GM12872 (cell line): ENCODE measurements at regions not wholly inside any gene's neighbourhood (a gene's known extent, or its start where the extent isn't known, plus 50 kb on each side); places are given as distances from the start of the nearest gene placed in this dataset.

Experiments used
- TF ChIP-seq, protein P1 (sequence below): IDR thresholded peaks from 3 replicates; pipeline ENCODE4 v1.5.1; 2011; ENCODE audit warnings: low read depth, mild to moderate bottlenecking, low read length, moderate library complexity; ENCODE audit not compliant: insufficient read depth

DNA sequence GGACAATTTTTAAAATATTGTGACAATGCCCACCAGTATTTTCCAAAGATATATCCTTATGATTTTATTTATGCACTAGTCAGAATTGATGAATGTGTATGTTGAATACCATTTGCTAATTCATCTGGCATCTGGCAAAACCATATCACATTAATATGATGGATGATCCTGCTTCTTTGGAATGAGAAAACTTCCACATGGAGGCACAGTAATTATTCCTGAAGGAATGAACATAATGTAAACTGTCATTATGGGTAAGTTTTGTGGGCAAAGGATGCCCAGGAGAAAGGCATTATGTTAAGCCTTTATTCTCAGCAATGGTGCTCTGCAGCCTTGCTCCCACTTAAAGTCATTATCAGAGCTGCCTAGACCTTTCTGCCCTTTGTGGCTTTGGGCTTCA, 113.0 kb upstream of the MME start:
- TF ChIP-seq, protein P1, sequence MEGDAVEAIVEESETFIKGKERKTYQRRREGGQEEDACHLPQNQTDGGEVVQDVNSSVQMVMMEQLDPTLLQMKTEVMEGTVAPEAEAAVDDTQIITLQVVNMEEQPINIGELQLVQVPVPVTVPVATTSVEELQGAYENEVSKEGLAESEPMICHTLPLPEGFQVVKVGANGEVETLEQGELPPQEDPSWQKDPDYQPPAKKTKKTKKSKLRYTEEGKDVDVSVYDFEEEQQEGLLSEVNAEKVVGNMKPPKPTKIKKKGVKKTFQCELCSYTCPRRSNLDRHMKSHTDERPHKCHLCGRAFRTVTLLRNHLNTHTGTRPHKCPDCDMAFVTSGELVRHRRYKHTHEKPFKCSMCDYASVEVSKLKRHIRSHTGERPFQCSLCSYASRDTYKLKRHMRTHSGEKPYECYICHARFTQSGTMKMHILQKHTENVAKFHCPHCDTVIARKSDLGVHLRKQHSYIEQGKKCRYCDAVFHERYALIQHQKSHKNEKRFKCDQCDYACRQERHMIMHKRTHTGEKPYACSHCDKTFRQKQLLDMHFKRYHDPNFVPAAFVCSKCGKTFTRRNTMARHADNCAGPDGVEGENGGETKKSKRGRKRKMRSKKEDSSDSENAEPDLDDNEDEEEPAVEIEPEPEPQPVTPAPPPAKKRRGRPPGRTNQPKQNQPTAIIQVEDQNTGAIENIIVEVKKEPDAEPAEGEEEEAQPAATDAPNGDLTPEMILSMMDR = no peak

DNA sequence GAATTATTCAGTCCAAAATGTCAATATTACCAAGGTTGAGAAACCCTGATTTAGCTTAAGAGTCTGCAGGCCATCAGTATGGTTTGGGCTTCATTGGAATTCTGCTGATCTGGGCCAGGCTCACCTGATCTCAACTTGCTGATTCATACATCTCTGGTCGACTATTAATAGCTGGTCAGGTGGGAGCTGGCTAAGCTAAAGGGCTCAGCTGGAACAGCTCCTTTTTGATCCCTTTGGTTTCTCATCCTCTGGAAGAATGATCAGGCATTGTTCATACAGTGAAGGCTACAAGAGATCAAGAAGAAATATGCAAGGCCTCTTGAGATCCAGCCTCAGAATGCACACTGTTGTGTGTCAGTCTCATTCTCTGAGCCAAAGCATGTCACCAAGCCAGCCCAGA, 123.3 kb upstream of the MME start:
- TF ChIP-seq, protein P1 = no peak

DNA sequence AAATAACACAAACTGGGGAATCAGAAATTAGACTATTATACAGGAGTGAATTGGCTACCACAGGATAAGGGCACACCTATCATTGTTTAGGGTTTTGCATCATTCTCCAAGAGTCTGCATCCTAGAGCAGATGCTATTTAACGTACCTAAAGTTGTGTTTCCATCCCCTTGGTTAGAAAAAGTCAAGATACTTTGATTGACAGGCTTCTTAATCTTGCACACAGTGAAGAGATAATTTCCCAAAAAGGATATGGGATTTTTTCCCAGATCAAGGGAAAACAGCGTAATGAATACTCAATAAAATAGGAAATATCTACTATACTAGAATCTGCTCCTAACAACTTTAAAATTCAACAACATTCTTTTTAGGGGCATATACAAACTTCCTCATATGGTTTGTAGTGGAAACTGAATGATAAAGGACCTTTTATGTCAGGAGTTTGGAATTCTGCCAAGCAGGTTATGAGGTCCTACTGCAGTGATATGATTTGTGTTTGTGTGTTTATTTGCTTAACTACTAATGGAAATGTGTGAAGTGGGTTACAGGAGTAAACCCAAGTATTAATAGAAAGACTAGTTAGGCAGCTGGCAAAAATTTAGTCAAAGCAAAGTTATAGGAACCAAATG, 124.1 kb upstream of the MME start:
- TF ChIP-seq, protein P1 = no peak

DNA sequence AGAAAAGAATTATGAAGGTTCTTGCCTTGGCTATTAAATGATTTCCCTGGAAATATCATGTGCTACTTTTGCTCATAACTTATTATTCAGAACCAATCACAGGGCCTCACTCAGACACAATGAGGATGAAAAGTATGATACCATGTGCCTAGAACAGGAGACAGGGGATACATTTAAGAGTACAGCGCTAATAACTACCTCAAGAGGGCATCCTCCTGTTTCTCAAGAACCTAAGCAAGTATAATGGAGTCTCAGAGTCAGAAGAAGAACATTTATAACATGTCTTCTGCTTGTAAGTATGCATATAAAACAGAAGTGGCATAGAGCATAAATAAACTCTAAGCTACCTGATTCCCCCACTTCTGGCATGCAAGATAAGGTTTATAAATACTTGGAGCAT, 125.4 kb upstream of the MME start:
- TF ChIP-seq, protein P1 = peak; percentile 18; the same call in 1 of the 3 replicates

DNA sequence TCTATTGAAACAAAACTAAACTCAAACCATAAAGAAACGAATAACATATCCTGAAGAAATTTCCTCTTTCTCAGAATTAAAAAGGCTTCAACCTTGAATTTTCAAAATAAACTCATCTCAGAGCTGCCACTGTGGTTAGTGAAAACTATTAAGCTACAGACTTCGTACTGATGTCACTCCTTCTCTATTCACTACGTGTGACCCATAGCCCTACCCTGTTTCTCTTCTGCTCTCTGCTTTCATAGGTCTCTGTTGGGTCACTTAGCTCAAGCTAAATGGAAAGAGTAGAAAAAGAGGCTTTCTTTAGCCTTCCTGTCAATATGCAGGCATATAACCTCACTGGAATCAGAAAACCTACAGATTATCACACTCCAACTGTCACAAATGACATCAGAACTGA, 126.6 kb upstream of the MME start:
- TF ChIP-seq, protein P1 = no peak

DNA sequence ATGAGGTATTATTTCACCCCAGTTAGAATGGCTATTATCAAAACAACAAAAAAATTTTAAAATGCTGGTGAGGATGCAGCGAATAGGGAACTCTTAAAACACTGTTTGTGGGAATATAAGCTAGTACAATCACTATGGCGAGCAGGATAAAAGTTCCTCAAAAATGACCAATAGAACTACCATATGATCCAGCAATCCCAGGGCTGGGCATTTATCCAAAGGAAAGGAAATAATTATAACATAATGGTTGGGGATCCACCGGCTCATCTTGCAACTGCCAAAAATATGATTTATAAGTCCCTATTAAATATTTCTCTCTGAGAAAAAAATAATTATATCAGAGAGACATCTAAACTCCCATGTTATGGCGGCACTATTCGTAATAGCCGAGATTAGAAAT, 127.6 kb upstream of the MME start:
- TF ChIP-seq, protein P1 = no peak

DNA sequence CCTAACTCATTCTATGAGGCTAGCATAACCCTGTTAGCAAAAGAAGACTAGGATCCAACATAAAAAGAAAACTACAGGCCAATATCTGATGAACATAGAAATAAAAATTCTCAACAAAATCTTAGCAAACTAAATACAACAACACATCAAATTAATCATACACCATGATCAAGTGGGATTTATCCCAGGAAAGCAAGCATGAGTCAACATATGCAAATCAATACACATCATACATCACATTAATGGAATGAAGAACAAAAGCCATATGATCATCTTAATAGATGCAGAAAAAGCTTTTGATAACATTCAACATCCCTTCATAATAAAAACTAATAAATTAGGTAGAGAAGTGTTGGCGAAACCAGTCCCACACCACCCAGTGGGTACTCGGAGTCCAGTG, 136.1 kb upstream of the MME start:
- TF ChIP-seq, protein P1 = no peak

DNA sequence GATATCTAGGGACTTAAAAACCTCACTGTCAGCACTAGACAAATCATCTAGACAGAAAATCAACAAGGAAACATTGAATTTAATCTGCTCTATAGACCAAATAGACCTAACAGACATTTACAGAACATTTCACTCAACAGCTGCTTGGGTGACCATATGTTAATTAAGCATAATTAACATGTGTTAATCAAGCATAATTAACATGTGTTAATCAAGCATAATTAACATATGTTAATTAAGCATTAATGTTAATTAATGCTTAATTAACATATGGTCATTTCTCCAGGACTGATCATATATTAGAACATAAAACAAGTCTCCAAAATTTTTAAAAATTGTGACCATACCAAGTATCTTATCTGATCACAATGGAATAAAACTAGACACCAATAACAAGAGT, 137.3 kb upstream of the MME start:
- TF ChIP-seq, protein P1 = no peak
